Keratinocyte (primary cell): ENCODE measurements at regions not wholly inside any gene's neighbourhood (a gene's known extent, or its start where the extent isn't known, plus 50 kb on each side); places are given as distances from the start of the nearest gene placed in this dataset.

ENCODE experiments used
- DNase-seq: peaks from one replicate; pipeline ENCODE4 v3.0.0-alpha.2; 2011; ENCODE audit warnings: low read depth, missing footprints, low spot score
- FAIRE-seq: peaks from 2 replicates; lab custom pipeline; 2011; peaks lifted over from hg19 to GRCh38; lab: Jason Lieb, UNC
- H2AFZ ChIP-seq: 2 replicates; pipeline ENCODE4 v1.6.0; 2012; ENCODE audit warnings: low read length, control low read depth, inconsistent platforms; ENCODE audit not compliant: control insufficient read depth
- H3K27ac ChIP-seq: 2 replicates; pipeline ENCODE4 v1.5.1; 2011; ENCODE audit warnings: low read length; ENCODE audit not compliant: control insufficient read depth, insufficient read depth
- H3K27me3 ChIP-seq: 3 replicates; pipeline ENCODE4 v1.6.0; 2011; ENCODE audit warnings: low read length; ENCODE audit not compliant: control insufficient read depth, insufficient read depth; ENCODE audit errors: extremely low read depth
- H3K36me3 ChIP-seq, 2 experiments: 2 replicates in 1 of 2; 3 replicates in 1 of 2; pipeline ENCODE4 v1.5.1; 2011; ENCODE audit warnings: low read length in 2 of 2, mild to moderate bottlenecking in 1 of 2; ENCODE audit not compliant: control insufficient read depth in 2 of 2, insufficient read depth in 2 of 2; ENCODE audit errors: extremely low read depth in 1 of 2
- H3K4me1 ChIP-seq: 3 replicates; pipeline ENCODE4 v1.5.1; 2011; ENCODE audit warnings: low read length; ENCODE audit not compliant: control insufficient read depth, insufficient read depth; ENCODE audit errors: extremely low read depth
- H3K4me2 ChIP-seq: 3 replicates; pipeline ENCODE4 v1.6.0; 2011; ENCODE audit warnings: low read depth, low read length; ENCODE audit not compliant: control insufficient read depth, insufficient read depth; ENCODE audit errors: extremely low read depth
- H3K4me3 ChIP-seq, 3 experiments: fragments of 200-600 bp in 1 of 3; sonication (generic) in 1 of 3; 2 replicates in 2 of 3; 3 replicates in 1 of 3; pipeline ENCODE4 v1.5.1; 2011 to 2016; ENCODE audit warnings: low read length in 3 of 3, mild to moderate bottlenecking in 3 of 3, control low read depth in 2 of 3, inconsistent platforms in 1 of 3, low read depth in 1 of 3, mixed read lengths in 1 of 3, mixed run types in 1 of 3, moderate library complexity in 1 of 3; ENCODE audit not compliant: control insufficient read depth in 2 of 3, insufficient read depth in 2 of 3; ENCODE audit errors: extremely low read depth in 1 of 3
- H3K79me2 ChIP-seq: 2 replicates; pipeline ENCODE4 v1.6.0; 2012; ENCODE audit warnings: low read length; ENCODE audit not compliant: control insufficient read depth, insufficient read depth
- H3K9ac ChIP-seq: 3 replicates; pipeline ENCODE4 v1.6.0; 2011; ENCODE audit warnings: low read length; ENCODE audit not compliant: control insufficient read depth, insufficient read depth; ENCODE audit errors: extremely low read depth
- H3K9me1 ChIP-seq: 3 replicates; pipeline ENCODE4 v1.6.0; 2011; ENCODE audit warnings: low read length; ENCODE audit not compliant: control insufficient read depth, insufficient read depth; ENCODE audit errors: extremely low read depth
- H3K9me3 ChIP-seq: 2 replicates; pipeline ENCODE4 v1.5.1; 2012; ENCODE audit warnings: low read depth, low read length; ENCODE audit not compliant: control insufficient read depth
- H4K20me1 ChIP-seq: 3 replicates; pipeline ENCODE4 v1.6.0; 2011; ENCODE audit warnings: low read length; ENCODE audit not compliant: control insufficient read depth, insufficient read depth; ENCODE audit errors: extremely low read depth
- EZH2 ChIP-seq: IDR thresholded peaks from one replicate; pipeline ENCODE4 v1.6.1; 2012; ENCODE audit warnings: inconsistent platforms, mild to moderate bottlenecking, low read length, moderate library complexity
- dilution Hi-C: fragments of 300-500 bp; cut with MboI; formaldehyde crosslinking; loops from one replicate; pipeline ENCODE4 v1.7.0; 2020; ENCODE audit warnings: low sequenced_read_pairs; ENCODE audit not compliant: extremely low pct_ligation_motif_present
- TF ChIP-seq, protein P1 (sequence below), 3 experiments: IDR thresholded peaks in 1 of 3; conservative IDR thresholded peaks in 1 of 3; optimal IDR thresholded peaks in 1 of 3; 2 replicates in 2 of 3; 3 replicates in 1 of 3; pipeline versions ENCODE3 to v1.5.1; 2011; ENCODE audit warnings: low read length in 3 of 3, mild to moderate bottlenecking in 3 of 3, moderate library complexity in 2 of 3, control low read depth in 1 of 3, inconsistent platforms in 1 of 3; ENCODE audit not compliant: insufficient read depth in 2 of 3; ENCODE audit errors: extremely low read depth in 1 of 3

DNA sequence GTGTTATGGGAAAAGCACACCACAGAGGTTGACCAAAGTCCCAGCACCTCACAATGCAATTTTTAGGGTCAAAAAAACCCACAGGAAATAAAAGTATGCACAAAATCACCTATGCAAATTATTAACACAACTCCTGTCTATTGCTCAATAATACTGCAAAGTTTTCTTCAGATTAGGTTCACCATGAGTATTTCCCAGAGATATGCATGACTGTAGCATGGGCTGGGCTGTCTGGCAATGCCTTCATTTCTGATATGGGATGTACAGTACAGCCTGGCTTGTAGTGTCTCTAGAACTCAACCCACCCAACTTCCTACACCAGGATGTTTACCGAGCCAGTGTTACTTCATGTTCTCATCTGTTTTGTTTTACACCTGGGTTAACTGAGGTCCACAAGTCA, 698.7 kb upstream of the ARGLU1 start:
- Histone ChIP-seq H3K9me1 (no peaks in the 10 kb centered on the region), H3K36me3 (no peaks in the 10 kb centered on the region), H4K20me1 (no peaks in the 10 kb centered on the region), H3K4me3 (no peak overlapping the region), H3K27me3 (no peaks in the 10 kb centered on the region), H3K9ac (no peak overlapping the region), H3K4me1 (no peaks in the 10 kb centered on the region), H3K4me2 (no peak overlapping the region), H3K9me3 (no peaks in the 10 kb centered on the region), H3K27ac (no peak overlapping the region), H3K79me2 (no peaks in the 10 kb centered on the region), H2AFZ (no peak overlapping the region)
- no peak for TF ChIP-seq EZH2
- TF ChIP-seq, protein P1, sequence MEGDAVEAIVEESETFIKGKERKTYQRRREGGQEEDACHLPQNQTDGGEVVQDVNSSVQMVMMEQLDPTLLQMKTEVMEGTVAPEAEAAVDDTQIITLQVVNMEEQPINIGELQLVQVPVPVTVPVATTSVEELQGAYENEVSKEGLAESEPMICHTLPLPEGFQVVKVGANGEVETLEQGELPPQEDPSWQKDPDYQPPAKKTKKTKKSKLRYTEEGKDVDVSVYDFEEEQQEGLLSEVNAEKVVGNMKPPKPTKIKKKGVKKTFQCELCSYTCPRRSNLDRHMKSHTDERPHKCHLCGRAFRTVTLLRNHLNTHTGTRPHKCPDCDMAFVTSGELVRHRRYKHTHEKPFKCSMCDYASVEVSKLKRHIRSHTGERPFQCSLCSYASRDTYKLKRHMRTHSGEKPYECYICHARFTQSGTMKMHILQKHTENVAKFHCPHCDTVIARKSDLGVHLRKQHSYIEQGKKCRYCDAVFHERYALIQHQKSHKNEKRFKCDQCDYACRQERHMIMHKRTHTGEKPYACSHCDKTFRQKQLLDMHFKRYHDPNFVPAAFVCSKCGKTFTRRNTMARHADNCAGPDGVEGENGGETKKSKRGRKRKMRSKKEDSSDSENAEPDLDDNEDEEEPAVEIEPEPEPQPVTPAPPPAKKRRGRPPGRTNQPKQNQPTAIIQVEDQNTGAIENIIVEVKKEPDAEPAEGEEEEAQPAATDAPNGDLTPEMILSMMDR (optimal IDR thresholded peaks at IDR 0.05 in 1 of 3, IDR thresholded peaks at IDR 0.05 in 1 of 3, conservative IDR thresholded peaks at IDR 0.05 in 1 of 3; ENCODE audit: extremely low read depth in 1 of 3, insufficient read depth in 2 of 3, low read length in 3 of 3), result no peak
- no peak for FAIRE-seq
- no peak for DNase-seq
- dilution Hi-C loops, result no loop called here

DNA sequence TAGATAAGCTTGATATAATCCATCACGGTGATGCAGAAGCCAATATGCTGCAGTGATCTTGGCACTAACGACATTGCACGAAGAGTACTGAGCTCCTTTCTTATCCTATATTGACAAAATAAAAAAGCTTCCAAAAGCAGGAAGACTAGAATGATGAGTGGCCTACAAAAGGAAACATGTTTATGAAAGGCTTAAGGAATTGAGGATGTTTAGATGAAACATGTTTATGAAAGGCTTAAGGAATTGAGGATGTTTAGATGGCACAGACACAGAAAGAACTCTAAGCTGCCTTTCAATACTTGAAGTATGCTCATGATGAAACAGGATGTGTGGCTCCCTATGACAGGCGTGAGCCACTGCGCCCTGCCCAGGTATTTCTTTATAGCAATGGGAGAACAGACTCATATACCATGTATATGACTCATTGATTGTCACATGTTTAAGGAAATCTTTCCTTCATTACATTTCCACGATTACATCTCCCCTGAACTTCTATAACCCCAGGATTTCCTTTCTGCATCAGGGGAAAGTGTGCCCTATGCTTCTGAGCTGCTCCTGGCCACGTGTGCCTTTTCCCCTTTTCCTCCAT, 690.8 kb upstream of the ARGLU1 start:
- TF ChIP-seq, protein P1 (optimal IDR thresholded peaks at IDR 0.05 in 1 of 3, IDR thresholded peaks at IDR 0.05 in 1 of 3, conservative IDR thresholded peaks at IDR 0.05 in 1 of 3; ENCODE audit: extremely low read depth in 1 of 3, insufficient read depth in 2 of 3, low read length in 3 of 3), result no peak
- TF ChIP-seq EZH2, result no peak
- Histone ChIP-seq H3K79me2 (no peaks in the 10 kb centered on the region), H3K4me3 (no peak overlapping the region), H3K9ac (no peak overlapping the region), H4K20me1 (no peaks in the 10 kb centered on the region), H3K9me3 (peaks cover 2% of the 10 kb centered on the region), H3K36me3 (no peaks in the 10 kb centered on the region), H2AFZ (no peak overlapping the region), H3K27me3 (no peaks in the 10 kb centered on the region), H3K9me1 (no peaks in the 10 kb centered on the region), H3K27ac (no peak overlapping the region), H3K4me1 (no peaks in the 10 kb centered on the region), H3K4me2 (no peak overlapping the region)
- DNase-seq (no peak), FAIRE-seq (no peak)
- dilution Hi-C loops, result no loop called here
